Uterus (tissue), 2 donors: ENCODE measurements at regions not wholly inside any gene's neighbourhood (a gene's known extent, or its start where the extent isn't known, plus 50 kb on each side); places are given as distances from the start of the nearest gene placed in this dataset.

ENCODE experiments used
- POLR2A ChIP-seq, 2 donors: fragments of 450-650 bp; IDR thresholded peaks; one replicate each; pipeline ENCODE4 v1.6.1; 2016; ENCODE audit warnings: antibody characterized with exemption in 2 of 2, mild to moderate bottlenecking in 1 of 2, moderate library complexity in 1 of 2
- TF ChIP-seq, protein P1 (sequence below), 4 experiments: fragments of 200-600 bp in 2 of 4; fragments of 450-650 bp in 2 of 4; sonication (generic) in 2 of 4; IDR thresholded peaks; one replicate each; pipeline ENCODE4 v1.5.1; 2016 to 2019; ENCODE audit warnings: antibody characterized with exemption in 4 of 4, mild to moderate bottlenecking in 2 of 4, moderate library complexity in 1 of 4

DNA sequence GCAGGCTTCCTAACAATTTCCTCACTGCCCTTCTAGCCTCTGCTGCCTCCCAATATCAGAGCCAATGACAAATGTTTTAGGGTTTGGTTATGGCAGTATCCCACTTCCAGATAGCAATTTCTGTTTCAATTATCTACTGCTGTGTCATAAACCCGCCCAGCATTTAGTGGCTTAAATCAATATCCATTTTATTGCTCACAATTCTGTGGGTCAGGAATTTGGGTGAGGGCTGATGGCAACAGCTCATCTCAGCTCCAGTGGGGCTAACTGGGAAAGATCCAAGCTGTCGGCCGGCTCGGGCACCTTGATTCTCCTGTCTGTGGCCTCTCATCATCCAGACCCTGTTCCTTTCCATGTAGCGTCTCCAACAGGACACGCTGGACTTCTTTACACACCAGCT is 85.3 kb upstream of the GOLGA8J start:
- TF ChIP-seq, protein P1, sequence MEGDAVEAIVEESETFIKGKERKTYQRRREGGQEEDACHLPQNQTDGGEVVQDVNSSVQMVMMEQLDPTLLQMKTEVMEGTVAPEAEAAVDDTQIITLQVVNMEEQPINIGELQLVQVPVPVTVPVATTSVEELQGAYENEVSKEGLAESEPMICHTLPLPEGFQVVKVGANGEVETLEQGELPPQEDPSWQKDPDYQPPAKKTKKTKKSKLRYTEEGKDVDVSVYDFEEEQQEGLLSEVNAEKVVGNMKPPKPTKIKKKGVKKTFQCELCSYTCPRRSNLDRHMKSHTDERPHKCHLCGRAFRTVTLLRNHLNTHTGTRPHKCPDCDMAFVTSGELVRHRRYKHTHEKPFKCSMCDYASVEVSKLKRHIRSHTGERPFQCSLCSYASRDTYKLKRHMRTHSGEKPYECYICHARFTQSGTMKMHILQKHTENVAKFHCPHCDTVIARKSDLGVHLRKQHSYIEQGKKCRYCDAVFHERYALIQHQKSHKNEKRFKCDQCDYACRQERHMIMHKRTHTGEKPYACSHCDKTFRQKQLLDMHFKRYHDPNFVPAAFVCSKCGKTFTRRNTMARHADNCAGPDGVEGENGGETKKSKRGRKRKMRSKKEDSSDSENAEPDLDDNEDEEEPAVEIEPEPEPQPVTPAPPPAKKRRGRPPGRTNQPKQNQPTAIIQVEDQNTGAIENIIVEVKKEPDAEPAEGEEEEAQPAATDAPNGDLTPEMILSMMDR (IDR thresholded peaks at IDR 0.05), result no peak
- TF ChIP-seq POLR2A (IDR thresholded peaks at IDR 0.05), result no peak
